A549 (cell line): ENCODE measurements at regions not wholly inside any gene's neighbourhood (a gene's known extent, or its start where the extent isn't known, plus 50 kb on each side); places are given as distances from the start of the nearest gene placed in this dataset.

Source experiments
- CEBPB ChIP-seq, 2 experiments: fragments of >200 bp in 1 of 2; sonication (Bioruptor Twin) in 1 of 2; formaldehyde crosslinking in 1 of 2; IDR thresholded peaks; 2 replicates each; pipeline ENCODE4 v1.6.1; 2012 to 2016
- CTCF ChIP-seq: fragments of >200 bp; sonication (Bioruptor Twin); formaldehyde crosslinking; IDR thresholded peaks from 3 replicates; pipeline ENCODE4 v1.5.1; 2016
- PBX3 ChIP-seq: IDR thresholded peaks from 2 replicates; pipeline ENCODE4 v1.6.1; 2012
- POLR2A ChIP-seq: IDR thresholded peaks from 2 replicates; pipeline ENCODE4 v1.6.1; 2012; ENCODE audit warnings: mild to moderate bottlenecking, low read length
- USF2 ChIP-seq: fragments of 450-650 bp; IDR thresholded peaks from 2 replicates; pipeline ENCODE4 v1.6.1; 2014; ENCODE audit warnings: antibody characterized with exemption

- TF ChIP-seq CTCF (no peak), POLR2A (no peak), PBX3 (no peak), USF2 (no peak), CEBPB (IDR thresholded peaks at IDR 0.05) (no peak)
Observed at GRCh38 chr5:54619731-54620130, 102.2 kb downstream of the SNX18 start.
